HG03097 (cell line): ENCODE measurements at regions not wholly inside any gene's neighbourhood (a gene's known extent, or its start where the extent isn't known, plus 50 kb on each side); places are given as distances from the start of the nearest gene placed in this dataset.

Source experiments
- ATAC-seq: cut with Tn5 transposase; IDR thresholded peaks from one replicate; pipeline ENCODE4 v1.9.1; 2021; ENCODE audit not compliant: unreplicated experiment, low FRiP score

GRCh38 chr10:117945651-117946050, 101.1 kb downstream of the RAB11FIP2 start:
- no peak for ATAC-seq

- no peak for ATAC-seq
Observed at GRCh38 chr10:117946525-117947070, 100.1 kb downstream of the RAB11FIP2 start.

- ATAC-seq: no peak
Observed at GRCh38 chr10:117948493-117948892, 98.2 kb downstream of the RAB11FIP2 start.

- no peak for ATAC-seq
Observed at GRCh38 chr10:117950408-117950807, 96.3 kb downstream of the RAB11FIP2 start.
